ENCODE measurements at regions not wholly inside any gene's neighbourhood (a gene's known extent, or its start where the extent isn't known, plus 50 kb on each side); places are given as distances from the start of the nearest gene placed in this dataset.

- peaks cover 6% of the 10 kb centered on the region for H3K4me1 Mint-ChIP-seq (ENCODE audit: low read depth)
- no peaks in the 10 kb centered on the region for H3K27me3 Mint-ChIP-seq (ENCODE audit: low read depth)
- no peak overlapping the region for H3K27ac Mint-ChIP-seq
- H3K36me3 Mint-ChIP-seq (ENCODE audit: insufficient read depth in 2 of 2) = peaks cover 1 to 3% of the 10 kb centered on the region in 2 donors
- no peak overlapping the region for H3K4me3 Mint-ChIP-seq
- peaks cover 2 to 3% of the 10 kb centered on the region in 2 donors for H3K9me3 Mint-ChIP-seq
- ATAC-seq (replicated peaks in 1 of 2) (no peak), DNase-seq (no peak)
These were observed 256.0 kb upstream of the SESN3 start for GRCh38 chr11:95486979-95487378.

DNA sequence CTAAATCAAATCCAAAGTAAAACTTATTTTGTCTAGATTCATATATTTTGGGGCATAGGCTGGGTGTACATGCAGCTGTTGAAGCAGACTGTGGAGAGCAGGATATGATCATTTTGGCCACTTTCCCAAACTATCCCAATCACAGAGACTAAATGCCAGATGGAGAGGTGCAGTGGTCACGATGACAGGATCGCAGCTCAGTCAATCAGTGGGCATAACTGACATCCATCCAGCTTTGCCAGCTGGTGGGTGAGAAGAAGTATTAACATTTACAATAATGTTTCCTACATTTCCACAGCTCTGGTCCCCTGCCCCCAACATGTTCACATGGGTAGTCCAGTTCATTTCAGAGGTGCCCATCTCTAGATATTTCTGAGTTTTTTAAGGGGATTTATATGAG, 255.5 kb upstream of the SESN3 start:
- Mint-ChIP-seq H3K4me3 (no peak overlapping the region), H3K27me3 (ENCODE audit: low read depth) (no peaks in the 10 kb centered on the region), H3K27ac (no peak overlapping the region), H3K9me3 (peaks cover 2 to 3% of the 10 kb centered on the region in 2 donors), H3K4me1 (ENCODE audit: low read depth) (peaks cover 6% of the 10 kb centered on the region), H3K36me3 (ENCODE audit: insufficient read depth in 2 of 2) (peaks cover 1 to 3% of the 10 kb centered on the region in 2 donors)
- DNase-seq (no peak), ATAC-seq (replicated peaks in 1 of 2) (no peak)

DNA sequence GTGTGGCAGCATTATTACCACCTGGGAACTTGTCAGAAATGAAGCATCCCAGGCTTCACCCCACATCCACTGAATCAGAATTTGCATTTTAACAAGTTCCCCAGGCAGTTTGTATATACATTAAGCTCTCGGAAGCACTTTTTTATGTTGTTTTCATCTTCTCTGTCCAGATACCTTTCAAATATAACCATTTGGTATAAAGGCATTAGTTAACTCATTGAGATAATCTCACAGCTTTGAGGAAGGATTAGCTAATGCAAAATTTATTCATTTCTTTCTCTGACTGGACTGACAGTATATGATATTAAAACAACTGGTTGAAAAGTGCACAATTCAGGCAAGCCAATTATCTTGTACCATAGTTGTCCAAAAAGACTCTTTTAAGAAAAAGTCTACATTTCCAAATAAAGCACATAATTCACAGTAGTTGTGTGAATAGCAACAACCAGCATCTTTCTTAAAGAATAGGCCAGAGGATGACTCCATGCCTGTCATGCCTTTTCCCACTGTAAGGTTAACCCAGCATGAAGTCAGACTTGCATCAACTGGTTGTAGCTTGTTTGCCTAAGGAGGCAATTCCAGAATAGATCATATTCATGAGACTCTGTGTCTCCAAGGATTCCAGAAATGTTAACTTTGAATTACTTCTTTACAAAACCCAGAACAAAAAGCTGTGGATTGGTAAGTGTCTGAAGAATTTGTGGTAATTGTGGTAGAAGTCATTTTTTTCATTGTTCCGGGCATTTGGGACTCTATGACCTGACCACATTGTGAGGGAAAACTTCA, 254.3 kb upstream of the SESN3 start:
- Mint-ChIP-seq H3K27ac (no peak overlapping the region), H3K27me3 (ENCODE audit: low read depth) (no peaks in the 10 kb centered on the region), H3K4me3 (no peak overlapping the region), H3K4me1 (ENCODE audit: low read depth) (peaks cover 6% of the 10 kb centered on the region), H3K9me3 (no peaks in the 10 kb centered on the region), H3K36me3 (ENCODE audit: insufficient read depth in 2 of 2) (no peaks in the 10 kb centered on the region)
- ATAC-seq (replicated peaks in 1 of 2) (no peak), DNase-seq (no peak)

DNA sequence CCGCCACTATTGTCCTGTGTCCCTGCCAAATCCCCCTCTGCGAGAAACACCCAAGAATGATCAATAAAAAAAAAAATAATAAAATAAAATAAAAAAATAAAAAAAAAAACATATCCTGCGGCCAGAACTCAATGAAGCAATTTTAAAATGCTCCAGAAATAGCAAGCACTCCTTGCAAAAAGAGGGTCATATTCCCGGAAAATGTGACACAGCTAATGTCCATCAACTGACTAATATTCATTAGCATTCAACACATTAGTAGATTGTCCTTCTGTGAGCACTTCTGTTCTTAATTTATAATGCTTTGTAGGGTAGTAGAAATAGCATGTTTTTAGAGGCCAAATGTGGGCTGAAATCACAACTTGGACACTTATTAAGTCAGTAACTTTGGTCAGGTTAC, 252.3 kb upstream of the SESN3 start:
- ATAC-seq (replicated peaks in 1 of 2) = no peak

DNA sequence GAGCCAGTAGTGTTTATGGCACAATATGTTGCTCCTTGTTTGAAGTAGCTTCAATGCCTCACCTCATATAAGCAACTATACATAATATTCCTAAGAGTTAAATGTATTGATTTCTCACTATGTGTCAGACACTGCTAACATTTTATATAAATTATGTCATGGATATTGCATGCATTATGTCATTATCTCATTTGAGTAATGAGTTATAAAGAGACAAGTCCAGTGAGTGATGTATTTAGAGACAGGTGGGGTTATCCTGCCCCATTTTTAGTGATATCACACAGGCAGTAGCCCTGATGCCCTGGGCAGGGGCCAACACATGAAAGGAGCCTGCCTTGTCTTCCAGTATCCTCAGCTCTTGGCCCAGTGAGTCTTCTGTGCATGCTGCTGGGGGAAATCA, 247.0 kb upstream of the SESN3 start:
- ATAC-seq (replicated peaks in 1 of 2) (no peak), DNase-seq (no peak)
- H3K9me3 Mint-ChIP-seq = no peaks in the 10 kb centered on the region
- H3K4me1 Mint-ChIP-seq (ENCODE audit: low read depth) = no peaks in the 10 kb centered on the region
- H3K36me3 Mint-ChIP-seq (ENCODE audit: insufficient read depth in 2 of 2) = no peaks in the 10 kb centered on the region
- H3K27me3 Mint-ChIP-seq (ENCODE audit: low read depth) = no peaks in the 10 kb centered on the region
- H3K4me3 Mint-ChIP-seq = no peak overlapping the region
- no peak overlapping the region for H3K27ac Mint-ChIP-seq

More for the DNA sequence above, 252.3 kb upstream of the SESN3 start:
- H3K4me1 Mint-ChIP-seq (ENCODE audit: low read depth) = peaks cover 6% of the 10 kb centered on the region
- no peak overlapping the region for H3K4me3 Mint-ChIP-seq
- H3K36me3 Mint-ChIP-seq (ENCODE audit: insufficient read depth in 2 of 2) = no peaks in the 10 kb centered on the region
- H3K27me3 Mint-ChIP-seq (ENCODE audit: low read depth) = no peaks in the 10 kb centered on the region
- H3K27ac Mint-ChIP-seq = no peak overlapping the region
- no peak for DNase-seq
- no peaks in the 10 kb centered on the region for H3K9me3 Mint-ChIP-seq

DNA sequence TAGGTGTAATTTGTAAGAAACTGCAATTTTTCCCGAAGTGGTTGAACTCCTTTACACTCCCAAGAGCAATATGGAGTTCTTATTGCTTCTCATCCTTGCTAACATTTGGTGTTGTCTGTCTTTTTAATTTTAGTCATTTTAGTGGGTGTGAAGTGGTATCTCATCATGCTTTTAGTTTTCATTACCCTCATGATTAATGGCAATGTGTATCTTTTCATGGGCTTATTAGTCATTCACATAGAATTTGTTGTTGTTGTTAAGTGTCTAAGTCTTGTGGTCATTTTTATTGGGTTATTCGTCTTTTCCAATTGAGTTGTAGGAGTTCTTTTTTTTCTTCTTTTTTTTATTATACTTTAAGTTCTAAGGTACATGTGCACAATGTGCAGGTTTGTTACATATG, 238.3 kb upstream of the SESN3 start:
- Mint-ChIP-seq H3K27ac (no peak overlapping the region), H3K4me3 (no peak overlapping the region), H3K9me3 (no peaks in the 10 kb centered on the region), H3K27me3 (ENCODE audit: low read depth) (no peaks in the 10 kb centered on the region), H3K4me1 (ENCODE audit: low read depth) (no peaks in the 10 kb centered on the region), H3K36me3 (ENCODE audit: insufficient read depth in 2 of 2) (peaks cover 0 to 1% of the 10 kb centered on the region in 2 donors)
- no peak for DNase-seq
- ATAC-seq (replicated peaks in 1 of 2) = no peak

DNA sequence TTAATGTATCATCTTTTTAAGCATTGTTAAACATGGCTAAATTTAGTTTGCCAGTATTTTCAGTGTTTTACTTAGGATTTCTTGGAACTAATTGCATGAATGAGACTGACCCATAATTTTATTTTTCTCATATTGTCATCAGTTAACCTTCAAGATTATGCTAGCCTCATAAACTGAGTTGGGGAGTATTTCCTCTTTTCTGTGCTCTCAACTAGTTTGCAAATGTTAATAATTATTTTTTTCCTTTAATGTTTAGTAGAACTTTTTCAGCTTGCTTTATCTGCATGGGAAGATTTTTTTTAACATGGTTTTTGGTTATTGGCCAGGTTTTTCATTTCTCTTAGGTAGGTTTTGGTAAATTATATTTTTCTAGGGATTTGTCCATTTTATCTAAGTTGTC, 235.4 kb upstream of the SESN3 start:
- no peaks in the 10 kb centered on the region for H3K36me3 Mint-ChIP-seq (ENCODE audit: insufficient read depth in 2 of 2)
- no peak overlapping the region for H3K27ac Mint-ChIP-seq
- H3K9me3 Mint-ChIP-seq = no peaks in the 10 kb centered on the region
- DNase-seq (no peak), ATAC-seq (replicated peaks in 1 of 2) (no peak)
- no peaks in the 10 kb centered on the region for H3K4me1 Mint-ChIP-seq (ENCODE audit: low read depth)
- H3K27me3 Mint-ChIP-seq (ENCODE audit: low read depth) = no peaks in the 10 kb centered on the region
- H3K4me3 Mint-ChIP-seq = no peak overlapping the region

DNA sequence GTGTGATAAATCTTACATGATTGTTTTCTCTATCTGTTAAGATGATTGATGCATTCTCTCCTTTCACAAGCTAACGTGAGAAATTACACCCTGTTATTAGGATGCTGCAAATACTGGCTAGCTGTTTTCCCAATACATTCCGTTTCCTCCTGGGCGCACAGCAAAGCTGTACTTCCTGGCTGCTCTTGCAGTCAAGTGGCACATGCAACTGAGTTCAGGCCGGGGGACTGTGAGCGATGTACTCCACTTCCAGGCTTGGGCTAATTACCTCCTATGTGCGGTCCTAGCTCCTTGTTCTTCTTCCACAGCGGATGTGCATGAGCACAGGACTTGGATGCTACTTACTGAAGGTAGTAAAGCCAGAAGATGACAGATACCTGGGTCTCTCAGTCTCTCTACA, 234.9 kb upstream of the SESN3 start:
- H3K4me3 Mint-ChIP-seq = no peak overlapping the region
- ATAC-seq (replicated peaks in 1 of 2) (no peak), DNase-seq (no peak)
- H3K27ac Mint-ChIP-seq = no peak overlapping the region
- no peaks in the 10 kb centered on the region for H3K27me3 Mint-ChIP-seq (ENCODE audit: low read depth)
- H3K36me3 Mint-ChIP-seq (ENCODE audit: insufficient read depth in 2 of 2) = no peaks in the 10 kb centered on the region
- H3K4me1 Mint-ChIP-seq (ENCODE audit: low read depth) = no peaks in the 10 kb centered on the region
- no peaks in the 10 kb centered on the region for H3K9me3 Mint-ChIP-seq

GRCh38 chr11:95461858-95462257, 230.9 kb upstream of the SESN3 start:
- no peaks in the 10 kb centered on the region for H3K9me3 Mint-ChIP-seq
- H3K27ac Mint-ChIP-seq = no peak overlapping the region
- no peak overlapping the region for H3K4me3 Mint-ChIP-seq
- no peaks in the 10 kb centered on the region for H3K27me3 Mint-ChIP-seq (ENCODE audit: low read depth)
- no peaks in the 10 kb centered on the region for H3K36me3 Mint-ChIP-seq (ENCODE audit: insufficient read depth in 2 of 2)
- no peaks in the 10 kb centered on the region for H3K4me1 Mint-ChIP-seq (ENCODE audit: low read depth)
- DNase-seq (no peak), ATAC-seq (replicated peaks in 1 of 2) (no peak)

DNA sequence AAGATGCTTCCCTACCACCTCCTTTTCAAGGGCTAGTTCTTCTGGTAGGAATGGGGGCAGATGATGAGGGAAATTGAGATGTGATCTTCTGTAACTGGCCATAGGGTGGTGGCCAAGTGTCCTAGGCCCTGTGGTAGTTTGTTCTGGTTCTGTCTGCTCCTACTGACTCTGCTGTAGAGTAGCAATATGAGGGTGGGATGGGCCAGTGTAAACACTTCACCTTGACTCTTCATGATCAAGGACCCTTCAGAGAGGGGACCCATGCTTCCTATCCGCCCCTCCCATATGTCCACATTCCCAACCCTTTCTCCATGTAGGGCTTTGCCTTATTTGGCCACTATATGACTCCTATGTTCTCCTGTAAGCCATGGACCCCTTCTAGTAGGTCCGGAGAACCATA, 230.3 kb upstream of the SESN3 start:
- H3K4me3 Mint-ChIP-seq = no peak overlapping the region
- no peaks in the 10 kb centered on the region for H3K9me3 Mint-ChIP-seq
- DNase-seq (no peak), ATAC-seq (replicated peaks in 1 of 2) (no peak)
- peak overlapping the region; percentile 8 for H3K27ac Mint-ChIP-seq
- no peaks in the 10 kb centered on the region for H3K27me3 Mint-ChIP-seq (ENCODE audit: low read depth)
- no peaks in the 10 kb centered on the region for H3K36me3 Mint-ChIP-seq (ENCODE audit: insufficient read depth in 2 of 2)
- H3K4me1 Mint-ChIP-seq (ENCODE audit: low read depth) = no peaks in the 10 kb centered on the region

- Mint-ChIP-seq H3K27me3 (ENCODE audit: low read depth) (no peaks in the 10 kb centered on the region), H3K4me3 (no peak overlapping the region), H3K4me1 (ENCODE audit: low read depth) (no peaks in the 10 kb centered on the region), H3K36me3 (ENCODE audit: insufficient read depth in 2 of 2) (no peaks in the 10 kb centered on the region), H3K9me3 (no peaks in the 10 kb centered on the region), H3K27ac (no peak overlapping the region)
- DNase-seq (no peak), ATAC-seq (replicated peaks in 1 of 2) (no peak)
These were observed 228.5 kb upstream of the SESN3 start for GRCh38 chr11:95459291-95460042.

GRCh38 chr11:95456714-95457491, 225.9 kb upstream of the SESN3 start:
- DNase-seq = no peak
- Mint-ChIP-seq H3K4me1 (ENCODE audit: low read depth) (no peaks in the 10 kb centered on the region), H3K4me3 (no peak overlapping the region), H3K9me3 (no peaks in the 10 kb centered on the region), H3K27ac (no peak overlapping the region), H3K36me3 (ENCODE audit: insufficient read depth in 2 of 2) (no peaks in the 10 kb centered on the region), H3K27me3 (ENCODE audit: low read depth) (no peaks in the 10 kb centered on the region)
- no peak for ATAC-seq (replicated peaks in 1 of 2)

DNA sequence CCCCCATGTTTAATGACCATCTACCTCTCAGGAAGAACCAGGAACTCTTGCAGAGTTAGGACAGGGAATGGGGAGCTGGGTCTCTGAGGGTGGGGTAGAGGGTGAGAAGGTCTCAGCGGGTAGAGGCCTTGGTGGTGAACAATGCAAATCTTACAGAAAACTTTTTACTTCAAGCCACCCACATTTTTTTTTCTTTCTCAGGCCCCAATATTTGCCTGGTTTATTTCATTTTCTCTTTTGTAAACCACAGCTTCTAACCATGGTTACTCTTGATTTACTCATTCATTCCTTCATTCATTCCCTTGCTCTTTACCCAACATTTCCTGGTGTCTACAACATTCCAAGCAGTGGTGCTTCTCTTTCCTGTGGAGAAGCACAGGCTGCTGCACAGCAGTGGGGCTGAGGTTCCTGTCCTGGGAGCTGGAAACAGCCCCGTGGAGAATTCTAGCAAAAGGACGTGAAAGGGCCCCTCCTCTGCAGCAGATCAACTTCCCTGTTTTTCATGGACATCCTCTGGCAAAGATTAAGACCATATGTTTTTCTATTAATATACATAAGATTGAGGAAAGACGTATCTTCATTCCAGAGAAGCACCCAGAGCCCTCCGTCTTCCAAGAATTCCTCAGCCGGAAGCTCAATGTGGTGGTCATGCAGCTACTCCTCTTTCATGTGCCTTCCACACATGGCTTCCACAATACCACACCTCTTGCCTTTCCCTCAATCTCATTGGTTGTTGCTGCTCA, 224.4 kb upstream of the SESN3 start:
- H3K4me3 Mint-ChIP-seq = no peak overlapping the region
- H3K4me1 Mint-ChIP-seq (ENCODE audit: low read depth) = no peaks in the 10 kb centered on the region
- no peaks in the 10 kb centered on the region for H3K27me3 Mint-ChIP-seq (ENCODE audit: low read depth)
- ATAC-seq (replicated peaks in 1 of 2) (no peak), DNase-seq (no peak)
- H3K36me3 Mint-ChIP-seq (ENCODE audit: insufficient read depth in 2 of 2) = no peaks in the 10 kb centered on the region
- no peaks in the 10 kb centered on the region for H3K9me3 Mint-ChIP-seq
- H3K27ac Mint-ChIP-seq = no peak overlapping the region
